Parathyroid adenoma (tissue), 2 donors: ENCODE measurements at regions not wholly inside any gene's neighbourhood (a gene's known extent, or its start where the extent isn't known, plus 50 kb on each side); places are given as distances from the start of the nearest gene placed in this dataset.

Experiments used
- H2AFZ ChIP-seq: fragments of 300-600 bp; sonication (generic); one replicate; pipeline ENCODE4 v1.7.0; 2017; ENCODE audit warnings: antibody characterized with exemption, mild to moderate bottlenecking
- H3K27ac ChIP-seq: fragments of 300-600 bp; sonication (generic); one replicate; pipeline ENCODE4 v1.7.0; 2017
- H3K27me3 ChIP-seq: fragments of 300-600 bp; sonication (generic); one replicate; pipeline ENCODE4 v1.7.0; 2017; ENCODE audit warnings: low read length; ENCODE audit not compliant: control insufficient read depth, insufficient read depth
- H3K36me3 ChIP-seq: fragments of 300-600 bp; sonication (generic); one replicate; pipeline ENCODE4 v1.7.0; 2017; ENCODE audit warnings: low read length; ENCODE audit not compliant: control insufficient read depth, insufficient read depth
- H3K4me1 ChIP-seq: fragments of 300-600 bp; sonication (generic); one replicate; pipeline ENCODE4 v1.7.0; 2017; ENCODE audit warnings: control low read depth
- H3K4me2 ChIP-seq: fragments of 300-600 bp; sonication (generic); one replicate; pipeline ENCODE4 v1.7.0; 2017; ENCODE audit warnings: low read length
- H3K4me3 ChIP-seq: fragments of 300-600 bp; sonication (generic); one replicate; pipeline ENCODE4 v1.7.0; 2017; ENCODE audit warnings: low read depth, low read length
- H3K79me2 ChIP-seq: fragments of 300-600 bp; sonication (generic); one replicate; pipeline ENCODE4 v1.7.0; 2017; ENCODE audit warnings: control low read depth
- H3K9ac ChIP-seq: fragments of 300-600 bp; sonication (generic); one replicate; pipeline ENCODE4 v1.7.0; 2017; ENCODE audit warnings: mild to moderate bottlenecking
- H3K9me3 ChIP-seq: fragments of 300-600 bp; sonication (generic); one replicate; pipeline ENCODE4 v1.7.0; 2017; ENCODE audit warnings: low read length; ENCODE audit not compliant: control insufficient read depth
- TF ChIP-seq, protein P1 (sequence below): fragments of 300-600 bp; sonication (generic); IDR thresholded peaks from one replicate; pipeline ENCODE4 v1.7.0; 2017; ENCODE audit warnings: antibody characterized with exemption, mild to moderate bottlenecking
- donor health status: primary hyperparathyroidism.

DNA sequence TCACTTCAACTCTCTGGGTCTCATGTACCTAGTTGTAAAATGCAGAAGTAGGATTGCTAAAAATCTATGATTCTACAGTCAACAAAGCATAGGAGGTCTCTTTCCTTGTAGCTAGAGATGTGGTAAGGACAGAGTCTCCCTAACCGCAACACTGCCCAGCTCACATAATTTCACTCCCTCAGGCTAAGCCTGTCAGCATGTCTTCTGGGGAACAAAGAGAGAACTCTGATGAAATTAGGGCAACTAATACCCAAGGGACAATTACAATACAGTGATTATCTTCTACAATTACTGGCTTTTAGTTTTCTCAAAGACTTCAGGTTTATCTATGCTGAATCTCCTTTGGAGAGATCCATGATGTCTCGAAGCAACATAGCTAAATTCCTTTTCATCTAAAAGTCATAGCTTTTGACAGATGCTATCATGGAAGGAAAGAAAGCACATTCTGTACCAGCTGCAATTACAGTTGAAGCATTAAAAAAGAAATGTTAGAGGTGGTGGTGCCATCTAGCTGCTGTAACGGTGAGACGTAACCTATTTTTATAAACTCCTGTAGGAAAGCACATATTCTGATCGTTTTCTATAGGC is 141.1 kb upstream of the TARS1 start:
- no peak overlapping the region for H3K27ac ChIP-seq
- H2AFZ ChIP-seq: no peak overlapping the region

DNA sequence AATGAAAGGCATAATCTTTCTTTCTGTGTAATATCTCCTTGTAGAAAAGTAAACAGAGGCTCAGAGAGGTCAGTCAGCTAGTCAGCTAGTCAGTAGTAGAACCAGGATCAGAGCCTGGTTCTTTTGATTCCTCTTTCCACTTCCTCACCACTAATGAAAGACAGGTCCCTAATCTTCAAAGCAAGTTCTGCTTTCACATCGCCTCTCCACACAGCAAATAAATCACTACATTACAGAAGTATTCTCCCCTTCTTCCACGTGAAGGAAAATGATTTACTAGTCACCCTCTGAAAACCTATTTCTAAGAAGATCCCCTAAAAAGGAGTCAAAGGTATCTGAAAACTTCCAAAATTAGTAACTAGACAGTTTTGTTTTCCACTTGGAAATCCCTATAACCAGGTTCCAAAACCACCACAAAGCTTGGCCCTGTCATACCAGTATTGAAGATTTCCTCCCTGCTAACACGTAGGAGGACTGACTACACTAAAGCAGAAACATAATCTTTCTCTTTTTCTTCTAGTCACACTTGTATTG is 140.5 kb upstream of the TARS1 start:
- Histone ChIP-seq H3K27ac (no peak overlapping the region), H2AFZ (no peak overlapping the region), H3K4me2 (no peak overlapping the region), H3K4me3 (no peak overlapping the region), H3K36me3 (no peaks in the 10 kb centered on the region), H3K9ac (no peak overlapping the region), H3K4me1 (no peaks in the 10 kb centered on the region), H3K9me3 (no peaks in the 10 kb centered on the region), H3K79me2 (no peaks in the 10 kb centered on the region), H3K27me3 (no peaks in the 10 kb centered on the region)
- TF ChIP-seq, protein P1, sequence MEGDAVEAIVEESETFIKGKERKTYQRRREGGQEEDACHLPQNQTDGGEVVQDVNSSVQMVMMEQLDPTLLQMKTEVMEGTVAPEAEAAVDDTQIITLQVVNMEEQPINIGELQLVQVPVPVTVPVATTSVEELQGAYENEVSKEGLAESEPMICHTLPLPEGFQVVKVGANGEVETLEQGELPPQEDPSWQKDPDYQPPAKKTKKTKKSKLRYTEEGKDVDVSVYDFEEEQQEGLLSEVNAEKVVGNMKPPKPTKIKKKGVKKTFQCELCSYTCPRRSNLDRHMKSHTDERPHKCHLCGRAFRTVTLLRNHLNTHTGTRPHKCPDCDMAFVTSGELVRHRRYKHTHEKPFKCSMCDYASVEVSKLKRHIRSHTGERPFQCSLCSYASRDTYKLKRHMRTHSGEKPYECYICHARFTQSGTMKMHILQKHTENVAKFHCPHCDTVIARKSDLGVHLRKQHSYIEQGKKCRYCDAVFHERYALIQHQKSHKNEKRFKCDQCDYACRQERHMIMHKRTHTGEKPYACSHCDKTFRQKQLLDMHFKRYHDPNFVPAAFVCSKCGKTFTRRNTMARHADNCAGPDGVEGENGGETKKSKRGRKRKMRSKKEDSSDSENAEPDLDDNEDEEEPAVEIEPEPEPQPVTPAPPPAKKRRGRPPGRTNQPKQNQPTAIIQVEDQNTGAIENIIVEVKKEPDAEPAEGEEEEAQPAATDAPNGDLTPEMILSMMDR: no peak

More for the DNA sequence above, 141.1 kb upstream of the TARS1 start:
- TF ChIP-seq, protein P1: no peak
- Histone ChIP-seq H3K9me3 (no peaks in the 10 kb centered on the region), H3K9ac (no peak overlapping the region), H3K4me3 (no peak overlapping the region), H3K4me1 (no peaks in the 10 kb centered on the region), H3K27me3 (no peaks in the 10 kb centered on the region), H3K79me2 (no peaks in the 10 kb centered on the region), H3K36me3 (no peaks in the 10 kb centered on the region), H3K4me2 (no peak overlapping the region)

DNA sequence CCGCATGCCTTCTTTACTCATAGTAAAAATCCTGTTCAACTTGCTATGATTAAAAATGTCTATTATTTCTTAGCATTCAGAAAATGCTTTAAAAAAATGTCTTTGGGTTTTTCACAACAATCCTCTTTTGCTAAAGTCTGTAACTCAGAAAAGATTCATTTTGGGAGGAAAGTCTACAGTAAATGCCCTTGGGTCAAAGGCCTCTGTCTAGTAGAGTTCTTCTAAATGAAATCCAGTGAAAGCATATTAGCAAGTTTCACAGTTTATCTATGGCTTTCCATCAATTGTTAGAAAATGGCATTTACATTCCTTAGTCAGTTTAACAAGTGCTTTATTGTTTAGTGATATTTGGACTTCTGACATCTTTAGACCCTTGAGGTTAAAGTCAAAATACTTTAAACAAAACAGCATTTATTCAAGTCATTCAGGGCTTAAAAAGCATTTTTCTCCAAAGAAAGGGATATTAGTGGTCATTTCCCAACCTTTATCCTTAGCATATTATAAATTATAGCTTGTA is 137.1 kb upstream of the TARS1 start:
- Histone ChIP-seq H3K9ac (no peak overlapping the region), H3K4me3 (no peak overlapping the region), H3K36me3 (no peaks in the 10 kb centered on the region), H3K4me1 (no peaks in the 10 kb centered on the region), H3K27ac (no peak overlapping the region), H3K79me2 (no peaks in the 10 kb centered on the region), H3K4me2 (no peak overlapping the region), H3K9me3 (no peaks in the 10 kb centered on the region), H3K27me3 (no peaks in the 10 kb centered on the region), H2AFZ (no peak overlapping the region)
- TF ChIP-seq, protein P1: no peak

DNA sequence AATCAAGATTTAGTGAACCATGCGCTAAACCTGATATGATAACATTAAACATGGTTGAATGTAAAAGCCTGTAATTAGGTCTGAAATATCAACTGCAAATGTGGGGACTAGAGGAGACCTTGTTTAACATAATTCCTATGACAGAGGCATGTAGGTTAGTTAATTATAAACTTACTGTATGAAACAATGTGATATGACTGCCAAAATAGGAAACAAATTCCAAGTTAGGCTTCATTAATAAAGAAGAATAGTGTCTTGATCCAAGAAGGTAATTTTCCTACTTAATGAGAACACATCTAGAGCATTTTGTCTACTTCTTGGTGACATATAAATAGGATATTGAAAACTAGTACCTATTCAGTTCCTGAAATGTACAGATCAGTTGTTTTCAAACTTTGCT is 136.2 kb upstream of the TARS1 start:
- H3K9me3 ChIP-seq: no peaks in the 10 kb centered on the region
- TF ChIP-seq, protein P1: no peak
- H3K27me3 ChIP-seq: no peaks in the 10 kb centered on the region
- no peaks in the 10 kb centered on the region for H3K79me2 ChIP-seq
- H3K4me3 ChIP-seq: no peak overlapping the region
- H3K4me2 ChIP-seq: no peak overlapping the region
- no peaks in the 10 kb centered on the region for H3K4me1 ChIP-seq
- no peaks in the 10 kb centered on the region for H3K36me3 ChIP-seq
- no peak overlapping the region for H2AFZ ChIP-seq
- no peak overlapping the region for H3K9ac ChIP-seq
- H3K27ac ChIP-seq: no peak overlapping the region

DNA sequence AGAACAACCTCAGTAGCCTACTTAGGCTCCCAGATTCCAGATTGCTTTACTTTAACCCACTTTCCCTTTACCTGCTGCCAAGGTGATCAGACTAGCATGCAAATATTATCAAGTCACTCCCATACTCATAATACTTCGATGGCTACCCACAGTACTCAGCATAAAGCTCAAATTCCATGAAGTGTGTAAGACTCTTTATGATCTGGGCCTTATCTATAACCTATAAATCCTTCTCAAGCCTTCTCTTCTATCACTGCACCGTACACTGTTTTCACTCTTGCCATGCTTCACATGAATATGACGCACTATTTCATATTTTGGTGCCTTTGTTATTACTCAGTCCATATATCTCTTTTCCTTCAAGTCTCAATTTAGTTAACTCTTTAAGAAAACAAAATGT is 135.2 kb upstream of the TARS1 start:
- H3K27ac ChIP-seq: no peak overlapping the region
- no peaks in the 10 kb centered on the region for H3K9me3 ChIP-seq
- H3K36me3 ChIP-seq: no peaks in the 10 kb centered on the region
- no peaks in the 10 kb centered on the region for H3K4me1 ChIP-seq
- H2AFZ ChIP-seq: no peak overlapping the region
- no peaks in the 10 kb centered on the region for H3K27me3 ChIP-seq
- H3K9ac ChIP-seq: no peak overlapping the region
- TF ChIP-seq, protein P1: no peak
- H3K4me2 ChIP-seq: no peak overlapping the region
- no peak overlapping the region for H3K4me3 ChIP-seq
- H3K79me2 ChIP-seq: no peaks in the 10 kb centered on the region
